Lung (tissue), 11 donors: ENCODE measurements at regions not wholly inside any gene's neighbourhood (a gene's known extent, or its start where the extent isn't known, plus 50 kb on each side); places are given as distances from the start of the nearest gene placed in this dataset.

ENCODE experiments used
- ATAC-seq: fragments of 200-7000 bp; cut with Tn5 transposase; one replicate; pipeline ENCODE4 v1.9.1; 2020; ENCODE audit warnings: moderate number of reproducible peaks; ENCODE audit not compliant: insufficient read depth, low FRiP score
- DNase-seq, 3 donors: peaks; one replicate each; pipeline ENCODE4 v3.0.0-alpha.2; 2013 to 2017
- H3K27ac ChIP-seq, 2 donors: one replicate each; pipeline ENCODE4 v1.5.1; 2013; ENCODE audit warnings: mild to moderate bottlenecking in 2 of 2, moderate library complexity in 2 of 2, control low read depth in 1 of 2, inconsistent platforms in 1 of 2, low read depth in 1 of 2, low read length in 1 of 2
- H3K27me3 ChIP-seq, 3 donors: one replicate each; pipeline ENCODE4 v1.5.1; 2013; ENCODE audit warnings: low read length in 2 of 3; ENCODE audit not compliant: control insufficient read depth in 3 of 3, insufficient read depth in 3 of 3
- H3K36me3 ChIP-seq, 4 donors: one replicate each; pipeline ENCODE4 v1.5.1; 2013; ENCODE audit warnings: low read length in 4 of 4, mild to moderate bottlenecking in 1 of 4, moderate library complexity in 1 of 4; ENCODE audit not compliant: control insufficient read depth in 4 of 4, insufficient read depth in 4 of 4
- H3K4me1 ChIP-seq, 5 donors: one replicate each; pipeline ENCODE4 v1.5.1; 2013; ENCODE audit warnings: low read length in 5 of 5, mild to moderate bottlenecking in 2 of 5, moderate library complexity in 1 of 5; ENCODE audit not compliant: control insufficient read depth in 5 of 5, insufficient read depth in 5 of 5
- H3K4me3 ChIP-seq: one replicate; pipeline ENCODE4 v1.5.1; 2013; ENCODE audit warnings: mild to moderate bottlenecking, control low read depth, moderate library complexity
- H3K9ac ChIP-seq, 2 donors: one replicate each; pipeline ENCODE4 v1.5.1; 2013; ENCODE audit warnings: low read length in 2 of 2, control low read depth in 1 of 2; ENCODE audit not compliant: insufficient read depth in 1 of 2
- H3K9me3 ChIP-seq, 4 donors: one replicate each; pipeline ENCODE4 v1.5.1; 2013; ENCODE audit warnings: low read length in 3 of 4, mild to moderate bottlenecking in 1 of 4, moderate library complexity in 1 of 4; ENCODE audit not compliant: control insufficient read depth in 4 of 4, insufficient read depth in 3 of 4
- WGBS, 2 donors: extraction: QIAGEN DNeasy Blood & Tissue Kit; methylation state at CpG; one replicate each; pipeline ENCODE4 v1.1.7; 2013; 5-methylcytosine and 5-hydroxymethylcytosine counted together
- TF ChIP-seq, protein P1 (sequence below): IDR thresholded peaks from 2 replicates; pipeline ENCODE4 v1.5.1; 2012; ENCODE audit warnings: mild to moderate bottlenecking; ENCODE audit errors: control extremely low read depth, extremely low read depth
- donor health status: control.
- donor health status: control.
- donor health status: Bipolar disorder and iron deficiency.
- donor health status: healthy.
- donor health status: DM: yes; HTN: yes; CAD: no.

DNA sequence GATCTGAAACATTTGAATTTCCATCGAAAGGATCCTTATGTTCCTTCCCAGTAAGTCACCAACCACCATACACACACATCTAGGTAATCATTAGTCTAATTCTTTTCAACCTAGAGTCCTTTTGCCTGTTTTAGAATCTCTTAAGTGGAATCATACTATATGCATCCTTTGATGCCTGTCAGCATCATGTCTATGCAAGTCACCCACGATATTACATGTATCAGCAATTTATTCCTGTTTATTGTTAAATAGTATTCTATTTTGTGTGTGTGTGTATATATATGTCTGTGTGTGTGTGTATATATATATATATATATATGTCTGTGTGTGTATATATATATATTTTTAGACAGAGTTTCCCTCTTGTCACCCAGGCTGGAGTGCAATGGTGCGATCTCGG, 78.9 kb upstream of the RPH3AL start:
- no peak overlapping the region for H3K4me3 ChIP-seq
- H3K9me3 ChIP-seq = peaks cover 0 to 5% (median 0%) of the 10 kb centered on the region in 4 donors
- no peak overlapping the region for H3K27ac ChIP-seq
- ATAC-seq (no peak), DNase-seq (no peak)
- WGBS, 2 donors = 90 to 94% methylated on average over 4 of the region's 4 CpGs
- TF ChIP-seq, protein P1, sequence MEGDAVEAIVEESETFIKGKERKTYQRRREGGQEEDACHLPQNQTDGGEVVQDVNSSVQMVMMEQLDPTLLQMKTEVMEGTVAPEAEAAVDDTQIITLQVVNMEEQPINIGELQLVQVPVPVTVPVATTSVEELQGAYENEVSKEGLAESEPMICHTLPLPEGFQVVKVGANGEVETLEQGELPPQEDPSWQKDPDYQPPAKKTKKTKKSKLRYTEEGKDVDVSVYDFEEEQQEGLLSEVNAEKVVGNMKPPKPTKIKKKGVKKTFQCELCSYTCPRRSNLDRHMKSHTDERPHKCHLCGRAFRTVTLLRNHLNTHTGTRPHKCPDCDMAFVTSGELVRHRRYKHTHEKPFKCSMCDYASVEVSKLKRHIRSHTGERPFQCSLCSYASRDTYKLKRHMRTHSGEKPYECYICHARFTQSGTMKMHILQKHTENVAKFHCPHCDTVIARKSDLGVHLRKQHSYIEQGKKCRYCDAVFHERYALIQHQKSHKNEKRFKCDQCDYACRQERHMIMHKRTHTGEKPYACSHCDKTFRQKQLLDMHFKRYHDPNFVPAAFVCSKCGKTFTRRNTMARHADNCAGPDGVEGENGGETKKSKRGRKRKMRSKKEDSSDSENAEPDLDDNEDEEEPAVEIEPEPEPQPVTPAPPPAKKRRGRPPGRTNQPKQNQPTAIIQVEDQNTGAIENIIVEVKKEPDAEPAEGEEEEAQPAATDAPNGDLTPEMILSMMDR = no peak
- H3K27me3 ChIP-seq = no peaks in the 10 kb centered on the region
- peaks cover 0 to 2% (median 0%) of the 10 kb centered on the region in 5 donors for H3K4me1 ChIP-seq
- H3K36me3 ChIP-seq = no peaks in the 10 kb centered on the region
- H3K9ac ChIP-seq = no peak overlapping the region

DNA sequence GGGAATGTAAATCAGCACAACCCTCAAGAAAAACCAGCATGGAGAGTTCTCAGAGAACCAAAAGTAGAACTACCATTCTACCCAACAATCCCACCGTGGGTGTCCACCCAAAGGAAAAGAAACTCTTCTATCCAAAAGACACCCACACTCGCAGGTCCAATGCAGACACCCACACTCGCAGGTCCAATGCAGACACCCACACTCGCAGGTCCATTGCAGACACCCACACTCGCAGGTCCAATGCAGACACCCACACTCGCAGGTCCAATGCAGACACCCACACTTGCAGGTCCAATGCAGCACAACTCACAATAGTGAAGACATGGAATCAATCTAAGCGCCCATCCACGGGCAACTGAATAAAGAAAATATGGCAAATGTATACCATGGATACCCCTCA, 77.0 kb upstream of the RPH3AL start:
- TF ChIP-seq, protein P1 = no peak
- Histone ChIP-seq H3K9ac (no peak overlapping the region), H3K4me1 (peaks cover 0 to 2% (median 0%) of the 10 kb centered on the region in 5 donors), H3K9me3 (peaks cover 0 to 5% (median 0%) of the 10 kb centered on the region in 4 donors), H3K27ac (no peak overlapping the region), H3K36me3 (no peaks in the 10 kb centered on the region), H3K4me3 (no peak overlapping the region), H3K27me3 (no peaks in the 10 kb centered on the region)
- DNase-seq = no peak
- no peak for ATAC-seq
- 98 to 99% methylated on average over 8 of the region's 8 CpGs for WGBS, 2 donors

DNA sequence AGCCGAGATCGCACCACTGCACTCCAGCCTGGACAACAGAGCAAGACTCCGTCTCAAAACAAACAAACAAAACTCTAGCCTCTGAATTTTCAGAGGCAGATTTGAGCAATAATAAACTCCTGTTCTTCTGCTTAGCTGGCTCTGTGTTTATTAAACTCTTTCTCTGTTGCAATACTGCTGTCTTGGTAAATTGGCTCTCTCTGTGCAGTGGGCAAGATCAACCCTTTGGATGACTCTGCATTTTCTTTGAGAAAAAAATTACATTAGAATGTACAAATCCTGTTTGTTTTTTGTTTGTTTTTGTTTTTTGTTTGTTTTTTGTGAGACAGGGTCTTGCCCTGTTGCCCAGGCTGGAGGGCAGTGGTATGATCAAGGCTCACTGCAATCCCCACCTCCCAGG, 75.8 kb upstream of the RPH3AL start:
- H3K4me1 ChIP-seq = peaks cover 0 to 2% (median 0%) of the 10 kb centered on the region in 5 donors
- H3K9ac ChIP-seq = no peak overlapping the region
- no peaks in the 10 kb centered on the region for H3K27me3 ChIP-seq
- 98 to 99% methylated on average over 3 of the region's 3 CpGs for WGBS, 2 donors
- no peak for DNase-seq
- no peak for ATAC-seq
- TF ChIP-seq, protein P1 = no peak
- no peaks in the 10 kb centered on the region for H3K36me3 ChIP-seq
- no peak overlapping the region for H3K4me3 ChIP-seq
- H3K27ac ChIP-seq = no peak overlapping the region
- peaks cover 0 to 5% (median 0%) of the 10 kb centered on the region in 4 donors for H3K9me3 ChIP-seq

DNA sequence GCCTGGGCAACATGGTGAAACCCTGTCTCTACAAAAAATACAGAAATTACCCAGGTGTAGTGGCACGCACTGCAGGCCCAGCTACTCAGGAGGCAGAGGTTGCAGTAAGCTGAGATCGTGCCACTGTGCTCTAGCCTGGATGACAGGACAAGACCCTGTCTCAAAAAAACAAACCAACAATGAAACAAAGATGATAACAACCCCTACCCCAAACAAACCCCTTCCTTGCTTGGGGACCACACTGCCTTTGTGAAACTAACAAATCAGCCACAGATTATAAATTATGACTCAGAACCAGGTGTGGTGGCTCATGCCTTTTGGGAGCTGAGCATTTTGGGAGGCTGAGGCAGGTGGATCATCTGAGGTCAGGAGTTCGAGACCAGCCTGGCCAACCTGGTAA, 75.3 kb upstream of the RPH3AL start:
- TF ChIP-seq, protein P1 = no peak
- peaks cover 0 to 2% (median 0%) of the 10 kb centered on the region in 5 donors for H3K4me1 ChIP-seq
- H3K27ac ChIP-seq = no peak overlapping the region
- 88 to 95% methylated on average over 3 of the region's 3 CpGs for WGBS, 2 donors
- no peaks in the 10 kb centered on the region for H3K27me3 ChIP-seq
- no peak overlapping the region for H3K4me3 ChIP-seq
- no peaks in the 10 kb centered on the region for H3K36me3 ChIP-seq
- H3K9ac ChIP-seq = no peak overlapping the region
- DNase-seq (no peak), ATAC-seq (no peak)
- H3K9me3 ChIP-seq = peaks cover 0 to 5% (median 0%) of the 10 kb centered on the region in 4 donors
